ENCODE measurements at regions not wholly inside any gene's neighbourhood (a gene's known extent, or its start where the extent isn't known, plus 50 kb on each side); places are given as distances from the start of the nearest gene placed in this dataset.
"Not testable (repeated sequence)": the region's sequence is repeated elsewhere in the genome, so short reads cannot be mapped to it uniquely, and the experiment has no call there.

GRCh38 chr3:193801097-193801496 is 208.1 kb downstream of the OPA1 start:
- DNase-seq: no peak

- DNase-seq: no peak
Observed at GRCh38 chr3:193803288-193803687, 210.3 kb downstream of the OPA1 start.

DNA sequence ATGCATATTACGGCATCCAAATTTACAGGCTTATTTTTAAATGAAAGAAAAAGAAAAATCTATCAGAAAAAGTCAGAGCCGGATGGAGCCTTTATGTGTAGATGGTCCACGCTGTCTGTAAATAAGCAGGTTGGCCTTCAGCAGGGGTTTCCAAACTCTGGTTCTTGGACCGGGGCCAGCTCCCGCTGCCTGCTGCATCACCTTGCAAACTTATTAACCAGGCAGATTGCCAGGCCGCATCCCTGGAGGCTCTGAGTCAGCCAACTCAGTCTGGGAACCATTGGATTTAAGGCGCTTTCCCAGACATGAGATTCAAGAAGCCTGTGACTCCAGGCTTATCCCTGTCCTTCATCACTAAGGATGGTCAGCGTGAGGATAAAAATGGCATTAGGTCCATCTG is 212.4 kb downstream of the OPA1 start:
- peak; percentile 71 to 86 (median 80) for DNase-seq

- no peak for DNase-seq
Observed at GRCh38 chr3:193808317-193808716, 215.3 kb downstream of the OPA1 start.

DNA sequence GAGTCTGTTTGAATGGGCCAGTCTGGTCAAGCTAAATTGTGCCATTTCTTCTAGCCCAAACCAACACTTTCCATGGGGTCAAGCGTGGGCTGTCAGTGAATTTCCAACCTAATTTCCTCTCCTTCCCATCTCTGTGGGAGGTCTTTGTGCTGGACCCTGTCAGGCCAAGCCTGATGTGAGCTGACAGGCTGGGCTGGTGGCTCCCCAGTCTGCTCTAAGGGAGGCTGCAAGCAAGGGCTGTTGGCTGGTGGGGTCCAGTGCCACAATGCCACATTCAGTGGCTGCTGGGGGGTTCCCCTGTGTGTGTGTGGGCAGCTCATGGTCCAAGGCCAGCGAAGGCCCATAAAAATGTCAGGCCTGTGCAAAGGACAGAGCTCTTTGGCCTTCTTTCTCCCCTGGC is 216.1 kb downstream of the OPA1 start:
- no peak for DNase-seq

GRCh38 chr3:193812078-193812725 is 219.2 kb downstream of the OPA1 start:
- DNase-seq: no peak

GRCh38 chr3:193812791-193813500 is 219.9 kb downstream of the OPA1 start:
- DNase-seq: no peak

DNA sequence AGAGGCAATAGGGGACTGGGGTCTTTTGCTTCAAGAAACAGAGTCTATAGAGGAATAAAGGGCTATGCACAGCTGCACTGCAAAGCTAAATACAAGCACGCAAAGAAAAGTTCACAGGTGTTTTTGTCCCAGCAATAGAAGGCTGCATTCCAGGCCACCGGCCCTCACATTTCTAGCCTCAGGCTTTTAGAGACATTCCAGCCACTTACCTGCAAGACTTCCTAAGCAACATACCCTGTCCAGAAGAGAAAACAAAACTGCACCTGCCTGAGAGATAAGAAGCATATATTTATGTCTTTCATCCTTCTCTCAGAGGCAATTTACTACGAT is 220.5 kb downstream of the OPA1 start:
- no peak for DNase-seq

- no peak for DNase-seq
Observed at GRCh38 chr3:193814166-193814892, 221.3 kb downstream of the OPA1 start.

DNA sequence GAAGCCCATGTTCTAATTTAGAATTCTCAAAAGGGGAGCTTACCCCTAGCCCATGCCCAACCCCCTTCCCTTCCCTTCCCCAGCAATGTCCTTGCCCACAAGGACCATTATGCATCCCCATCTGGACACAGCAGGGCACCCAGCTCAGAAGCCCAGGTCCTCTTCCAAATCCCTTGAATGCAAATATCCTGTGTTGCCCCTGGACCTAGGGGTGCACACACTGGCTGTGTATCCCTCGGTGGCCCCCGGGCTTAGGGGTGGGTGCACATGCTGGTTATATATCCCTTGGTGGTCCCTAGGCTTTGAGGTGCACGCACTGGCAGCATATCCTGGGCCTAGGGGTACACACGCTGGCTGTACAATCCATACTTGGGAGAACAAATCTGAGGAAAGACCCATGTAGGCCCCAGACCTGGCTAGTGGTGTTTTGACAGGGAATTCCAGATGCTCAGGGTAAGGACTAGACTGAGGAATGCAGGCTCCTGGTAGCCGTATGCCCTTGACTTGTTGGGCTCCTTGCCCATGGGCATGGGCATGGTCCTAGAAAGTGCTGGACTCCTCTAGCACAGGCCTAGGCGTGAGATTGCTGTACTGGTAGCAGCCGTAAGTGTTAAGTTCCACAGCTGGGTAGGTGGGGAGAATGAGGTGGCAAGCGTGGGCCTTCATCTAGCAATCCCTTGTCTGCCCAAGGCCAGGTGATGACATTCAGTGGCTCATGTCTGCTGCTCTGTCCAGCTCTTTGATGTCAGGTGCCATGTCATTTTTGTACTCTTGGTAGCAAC is 222.4 kb downstream of the OPA1 start:
- DNase-seq: no peak

- DNase-seq: no peak
Observed at GRCh38 chr3:193816028-193816395, 223.0 kb downstream of the OPA1 start.

- DNase-seq: peak; percentile 91 to 98 (median 95)
Observed at GRCh38 chr3:193816656-193817311, 223.8 kb downstream of the OPA1 start.

DNA sequence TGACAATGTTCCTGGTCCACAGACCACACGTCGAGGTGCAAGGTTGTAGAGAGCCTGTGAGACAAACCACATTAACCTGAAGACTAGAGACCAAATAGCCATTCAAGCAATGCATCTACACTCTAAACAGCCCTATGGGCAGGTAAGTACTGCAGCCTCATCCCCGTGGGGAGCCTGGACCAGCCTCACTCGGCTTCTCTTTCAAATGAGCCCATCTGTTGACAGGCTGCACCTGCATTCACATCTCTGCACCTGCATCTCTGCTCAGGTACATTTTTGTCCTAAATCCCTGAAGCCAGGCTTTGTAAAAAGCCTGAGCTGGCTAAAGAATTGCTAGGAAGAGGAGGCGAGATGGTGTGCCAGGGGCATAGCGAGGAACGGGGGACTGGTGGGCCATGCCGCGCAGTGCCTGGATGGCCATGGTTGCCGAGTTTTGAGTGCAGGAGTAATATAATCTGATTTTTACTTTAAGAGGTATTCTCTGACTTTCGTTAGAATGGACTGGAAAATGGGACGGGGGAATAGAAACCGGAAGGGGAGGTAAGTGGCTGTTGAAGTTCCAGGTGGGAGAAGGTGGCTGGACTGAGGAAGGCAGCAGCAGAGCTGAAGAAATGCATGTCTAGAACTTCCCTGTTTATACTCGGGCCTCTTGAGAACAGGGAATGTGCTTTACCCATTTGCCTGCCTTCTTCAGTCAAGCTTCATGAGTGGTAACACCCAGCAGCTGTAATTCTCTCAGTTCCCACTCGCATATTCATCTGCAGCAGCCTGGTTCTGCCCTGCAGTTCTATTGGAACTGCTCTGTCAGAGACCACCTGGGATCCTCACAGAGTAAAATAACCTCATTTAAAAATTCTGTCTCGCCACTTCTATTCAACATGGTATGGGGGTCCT is 226.4 kb downstream of the OPA1 start:
- DNase-seq: no peak

GRCh38 chr3:193821151-193821668 is 228.2 kb downstream of the OPA1 start:
- no peak for DNase-seq

DNA sequence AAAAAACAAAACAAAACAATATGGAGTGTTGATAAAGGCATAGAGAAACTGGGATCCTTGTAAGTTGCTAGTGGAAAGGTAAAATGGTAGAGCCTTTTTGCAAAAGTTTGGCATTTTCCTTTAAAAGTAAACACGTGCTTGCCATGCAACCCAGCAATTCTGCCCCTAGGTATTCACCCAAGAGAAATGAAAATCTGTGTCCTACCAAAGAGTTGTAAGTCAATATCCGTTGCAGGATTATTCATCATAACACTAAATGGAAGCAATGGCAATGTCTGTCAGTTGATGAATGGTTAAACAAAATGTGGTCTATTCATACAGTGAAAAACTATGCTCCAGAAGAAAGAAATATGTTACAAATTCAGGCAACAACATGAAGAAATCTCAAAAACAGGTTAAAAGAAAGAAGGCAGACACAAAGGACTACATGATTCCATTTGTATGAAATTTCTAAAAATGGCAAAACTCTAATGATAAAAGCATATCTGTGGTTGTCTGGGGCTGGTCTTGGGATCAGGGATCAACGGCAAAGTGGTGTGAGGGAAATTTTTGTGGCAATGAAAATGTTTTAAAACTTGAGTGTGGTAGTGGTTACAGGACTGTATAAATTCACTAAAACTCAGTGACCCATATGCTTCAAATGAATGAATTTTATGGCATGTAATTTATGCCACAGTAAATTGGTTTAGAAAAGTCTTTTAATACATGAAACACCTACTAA is 229.6 kb downstream of the OPA1 start:
- DNase-seq: peak in 1 of 3 donors; percentile 51

- DNase-seq: not testable (repeated sequence)
Observed at GRCh38 chr3:193823213-193823605, 230.2 kb downstream of the OPA1 start.

DNA sequence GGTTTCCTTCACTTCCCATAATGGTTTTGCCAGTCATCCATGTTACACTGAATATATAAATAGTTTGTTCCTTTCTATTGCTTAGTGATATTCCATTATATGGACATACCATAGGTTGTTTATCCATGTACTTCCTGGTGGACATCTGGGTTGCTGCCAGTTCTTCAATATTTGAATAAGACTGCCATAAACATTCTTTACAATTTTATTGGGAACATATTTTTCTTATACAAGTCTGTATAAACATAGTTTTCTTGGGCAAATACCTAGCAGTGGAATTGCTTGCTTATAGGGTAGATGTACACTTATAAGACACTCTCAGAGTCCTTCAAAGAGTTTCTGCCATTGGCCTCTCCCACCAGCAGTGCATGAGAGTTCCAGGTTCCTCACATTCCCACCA is 231.4 kb downstream of the OPA1 start:
- no peak for DNase-seq

DNA sequence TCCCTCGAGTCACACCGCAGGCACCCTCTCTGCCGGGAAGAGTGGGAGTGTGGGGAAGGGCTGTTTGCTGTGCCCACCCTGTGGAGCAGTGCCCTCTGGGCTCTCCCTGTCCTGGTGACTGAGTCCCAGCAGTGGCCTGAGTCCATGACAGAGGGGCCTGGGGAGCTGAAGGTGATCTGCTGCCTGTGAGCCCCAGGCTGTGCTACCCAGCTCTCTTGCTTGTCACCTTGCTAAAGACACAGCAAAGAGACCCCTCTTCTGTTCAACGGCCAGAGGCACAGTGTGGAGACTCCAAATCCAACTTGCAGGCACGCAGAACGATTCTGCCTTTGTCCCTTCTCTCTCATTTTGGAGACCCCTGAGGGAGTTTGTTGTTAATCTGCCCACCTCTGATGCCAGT is 232.6 kb downstream of the OPA1 start:
- DNase-seq: no peak

DNA sequence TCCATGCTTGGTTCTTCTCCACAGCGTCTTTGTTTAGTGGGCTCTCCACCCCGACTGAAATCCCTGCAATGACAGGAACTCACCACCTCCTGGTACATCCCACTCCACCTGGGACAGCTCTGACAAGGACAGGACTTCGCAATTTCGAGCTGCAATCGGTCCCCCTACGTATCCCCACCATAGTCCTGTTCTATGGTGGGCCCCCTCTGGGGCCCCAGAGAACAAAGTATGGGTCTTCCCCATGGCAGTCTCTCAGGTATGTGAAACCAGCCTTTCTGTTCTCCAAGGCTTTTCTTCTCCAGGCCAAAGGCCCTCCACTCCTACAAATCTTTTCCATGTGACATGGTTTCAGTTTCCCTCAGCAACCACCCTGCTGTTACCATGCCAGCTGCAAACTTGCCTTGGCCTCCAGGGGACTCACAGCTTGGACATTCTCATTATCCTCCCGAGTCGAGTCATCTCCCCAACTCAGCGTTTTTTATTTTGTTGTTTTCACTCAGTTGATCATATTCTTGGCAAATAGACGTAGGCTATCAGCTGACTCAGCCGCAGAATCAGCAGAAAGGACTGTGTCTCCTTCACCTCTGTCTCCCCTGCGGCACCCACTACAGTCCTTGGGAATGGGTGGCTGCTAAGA is 233.3 kb downstream of the OPA1 start:
- DNase-seq: peak in 2 of 3 donors; percentile 33 to 40

All from muscle of back (tissue), 3 donors.